Heart left ventricle (tissue), 16 donors: ENCODE measurements at regions not wholly inside any gene's neighbourhood (a gene's known extent, or its start where the extent isn't known, plus 50 kb on each side); places are given as distances from the start of the nearest gene placed in this dataset.

ENCODE experiments used
- ATAC-seq, 4 donors: fragments of 200-7000 bp; cut with Tn5 transposase; one replicate each; pipeline ENCODE4 v1.9.1; 2020 to 2022; ENCODE audit warnings: moderate library complexity in 4 of 4, mild to moderate bottlenecking in 3 of 4, moderate number of reproducible peaks in 1 of 4
- DNase-seq, 5 donors: peaks; one replicate each; pipeline ENCODE4 v3.0.0-alpha.2; 2020
- H3K27ac ChIP-seq, 12 donors: fragments of 200-600 bp; sonication (generic) in 4 of 12; one replicate each; pipeline versions ENCODE4 v1.5.0 to v1.8.0; 2016 to 2022; ENCODE audit warnings: mild to moderate bottlenecking in 2 of 12
- H3K27me3 ChIP-seq, 9 donors: fragments of 200-600 bp; sonication (generic) in 2 of 9; one replicate each; pipeline versions ENCODE4 v1.5.1 to v1.8.0; 2016 to 2022; ENCODE audit warnings: mild to moderate bottlenecking in 3 of 9
- H3K36me3 ChIP-seq, 9 donors: fragments of 200-600 bp; sonication (generic) in 2 of 9; one replicate each; pipeline versions ENCODE4 v1.5.0 to v1.8.0; 2018 to 2022; ENCODE audit warnings: mild to moderate bottlenecking in 2 of 9
- H3K4me1 ChIP-seq, 12 donors: fragments of 200-600 bp; sonication (generic) in 4 of 12; one replicate each; pipeline versions ENCODE4 v1.5.0 to v1.8.0; 2016 to 2022; ENCODE audit warnings: mild to moderate bottlenecking in 3 of 12
- H3K4me3 ChIP-seq, 12 donors: fragments of 200-600 bp; sonication (generic) in 4 of 12; one replicate each; pipeline versions ENCODE4 v1.5.0 to v1.8.0; 2017 to 2022; ENCODE audit warnings: mild to moderate bottlenecking in 9 of 12, moderate library complexity in 4 of 12
- H3K9me3 ChIP-seq, 12 donors: fragments of 200-600 bp; sonication (generic) in 4 of 12; one replicate each; pipeline versions ENCODE4 v1.5.0 to v1.8.0; 2016 to 2022; ENCODE audit warnings: mild to moderate bottlenecking in 1 of 12
- CTCF ChIP-seq, 12 donors: fragments of 200-600 bp; sonication (generic) in 4 of 12; IDR thresholded peaks; one replicate each; pipeline versions ENCODE4 v1.5.0 to v1.8.0; 2018 to 2022; ENCODE audit warnings: antibody characterized with exemption in 12 of 12, mild to moderate bottlenecking in 5 of 12
- POLR2A ChIP-seq, 2 donors: fragments of 450-650 bp; IDR thresholded peaks; one replicate each; pipeline ENCODE4 v1.6.1; 2017; ENCODE audit warnings: antibody characterized with exemption in 2 of 2, mild to moderate bottlenecking in 2 of 2, moderate library complexity in 2 of 2
- WGBS, 4 donors: extraction: QIAGEN DNeasy Blood & Tissue Kit in 2 of 4; methylation state at CpG; one replicate each; pipeline versions ENCODE4 v1.1.5 to v1.1.7; 2013 to 2018; 5-methylcytosine and 5-hydroxymethylcytosine counted together
- intact Hi-C, 10 donors: fragments of 100-400 bp; cut with DNase I; formaldehyde crosslinking; loops; one replicate each; pipeline versions ENCODE4 v1.11.1 to v1.14.2; 2022
- donor health status: ischemic (EF 13 %, LVEDD 7.1; RV severe dilation, severe dysfunction).
- donor health status: healthy with polysubstance abuse.
- donor health status: DM: no; HTN: yes; CAD: no.
- donor health status: DM: no; HTN: no; CAD: no.
- donor health status: ischemic (EF 25% LVEDD 6.9; RV normal size, moderate dysfunction).
- donor health status: ischemic (EF 25% LVEDD 5.7; RV mildly dilated, moderate dysfunction).
- donor health status: healthy.
- donor health status: DM: yes; HTN: yes; CAD: no.
- donor health status: ischemic (EF 35%, LVEDD 5.7; RV mildly dilated, moderate dysfunction).
- donor health status: nonischemic (EF 11% LVEDD 7.7; RV severe dilation, severe dysfunction).
- donor health status: DM: yes; HTN: yes; CAD: no.
- donor health status: PGD.
- donor health status: ischemic (EF 29% LVEDD 5.4; RV normal size, mild dysfunction).
- donor health status: nonischemic (EF 23%, LVEDD 6.1; RV moderate dilation, normal function).

GRCh38 chr1:55827350-55827749, 612.2 kb upstream of the USP24 start:
- H3K36me3 ChIP-seq: no peaks in the 10 kb centered on the region
- peak overlapping the region in 1 of 12 donors; percentile 38 for H3K27ac ChIP-seq
- H3K4me1 ChIP-seq: no peaks in the 10 kb centered on the region
- DNase-seq (peak in 1 of 5 donors; percentile 44), ATAC-seq (peak in 3 of 4 donors; percentile 29 to 93 (median 32))
- H3K27me3 ChIP-seq: no peaks in the 10 kb centered on the region
- H3K9me3 ChIP-seq: no peaks in the 10 kb centered on the region
- H3K4me3 ChIP-seq: no peak overlapping the region
- intact Hi-C loops: no loop called here
- TF ChIP-seq POLR2A (IDR thresholded peaks at IDR 0.05) (no peak), CTCF (IDR thresholded peaks at IDR 0.05) (no peak)
- WGBS, 4 donors: 77 to 88% (median 78%) methylated on average over 4 of the region's 4 CpGs

- WGBS, 4 donors: 49 to 71% (median 54%) methylated on average over 4 of the region's 4 CpGs
- intact Hi-C loops: no loop called here
- H3K9me3 ChIP-seq: no peaks in the 10 kb centered on the region
- no peak for TF ChIP-seq POLR2A (IDR thresholded peaks at IDR 0.05)
- no peak for TF ChIP-seq CTCF (IDR thresholded peaks at IDR 0.05)
- no peak overlapping the region for H3K4me3 ChIP-seq
- H3K27ac ChIP-seq: no peak overlapping the region
- no peaks in the 10 kb centered on the region for H3K4me1 ChIP-seq
- DNase-seq (no peak), ATAC-seq (peak in 1 of 4 donors; percentile 19)
- H3K27me3 ChIP-seq: no peaks in the 10 kb centered on the region
- H3K36me3 ChIP-seq: no peaks in the 10 kb centered on the region
Observed at GRCh38 chr1:55826381-55827080, 611.4 kb upstream of the USP24 start.

- intact Hi-C loops: no loop called here
- WGBS, 4 donors: 64 to 86% (median 77%) methylated on average over 1 of the region's 1 CpG
- ATAC-seq: no peak
- H3K27ac ChIP-seq: no peak overlapping the region
- H3K36me3 ChIP-seq: no peaks in the 10 kb centered on the region
- TF ChIP-seq POLR2A (IDR thresholded peaks at IDR 0.05) (no peak), CTCF (IDR thresholded peaks at IDR 0.05) (no peak)
- H3K9me3 ChIP-seq: no peaks in the 10 kb centered on the region
- no peaks in the 10 kb centered on the region for H3K4me1 ChIP-seq
- DNase-seq: no peak
- no peaks in the 10 kb centered on the region for H3K27me3 ChIP-seq
- H3K4me3 ChIP-seq: no peak overlapping the region
Observed at GRCh38 chr1:55825461-55825860, 610.3 kb upstream of the USP24 start.

GRCh38 chr1:55824251-55824640, 609.1 kb upstream of the USP24 start:
- Histone ChIP-seq H3K4me3 (no peak overlapping the region), H3K4me1 (no peaks in the 10 kb centered on the region), H3K9me3 (no peaks in the 10 kb centered on the region), H3K36me3 (no peaks in the 10 kb centered on the region), H3K27me3 (no peaks in the 10 kb centered on the region), H3K27ac (no peak overlapping the region)
- TF ChIP-seq CTCF (IDR thresholded peaks at IDR 0.05) (no peak), POLR2A (IDR thresholded peaks at IDR 0.05) (no peak)
- intact Hi-C loops: no loop called here
- DNase-seq (no peak), ATAC-seq (no peak)
